ENCODE measurements at regions not wholly inside any gene's neighbourhood (a gene's known extent, or its start where the extent isn't known, plus 50 kb on each side); places are given as distances from the start of the nearest gene placed in this dataset.

DNA sequence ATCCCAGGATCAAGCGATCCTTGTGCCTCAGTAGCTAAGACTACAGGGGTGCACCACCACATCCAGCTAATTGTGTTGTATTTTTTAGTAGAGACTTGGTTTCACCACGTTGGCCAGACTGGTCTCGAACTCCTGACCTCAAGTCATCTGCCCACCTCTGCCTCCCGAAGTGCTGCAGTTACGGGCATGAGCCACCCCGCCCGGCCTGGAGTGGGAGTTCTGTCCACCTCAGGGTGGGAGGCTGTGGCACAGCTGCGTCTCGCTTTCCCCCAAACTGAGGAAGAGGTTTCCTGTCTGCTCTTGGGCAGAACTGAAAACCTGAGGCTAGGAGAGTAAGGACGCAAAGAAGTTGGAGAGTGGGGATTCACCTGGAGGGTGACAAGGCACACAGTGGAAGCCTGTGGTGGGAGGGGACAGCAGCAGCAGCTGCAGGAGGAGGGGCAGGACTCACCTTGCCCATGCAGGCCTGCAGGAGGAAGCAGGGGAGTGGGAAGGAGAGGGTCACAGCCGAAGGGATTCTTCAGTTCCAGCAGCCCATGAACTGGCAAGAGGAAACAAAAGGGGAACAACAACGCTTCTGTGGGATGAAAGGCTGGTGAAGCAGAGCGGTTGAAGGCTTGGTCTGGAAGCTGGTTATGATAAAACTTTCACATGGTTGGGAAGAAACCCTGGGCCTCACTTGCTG lies 181.4 kb downstream of the GAS1 start:
- intact Hi-C loops (cut with micrococcal nuclease) = no loop called here
- ATAC-seq (ENCODE audit: low read depth) (no peak), DNase-seq (no peak)
- Histone ChIP-seq H3K27me3 (replicated peaks in 1 of 4; ENCODE audit: control extremely low read depth in 1 of 4, control insufficient read depth in 3 of 4, insufficient read depth in 4 of 4, low read length in 3 of 4) (no peaks in the 10 kb centered on the region), H4K20me1 (ENCODE audit: control insufficient read depth, insufficient read depth, low read length, poor library complexity, severe bottlenecking) (no peaks in the 10 kb centered on the region), H3K79me2 (ENCODE audit: control insufficient read depth, insufficient read depth, low read length) (no peaks in the 10 kb centered on the region), H3K36me3 (replicated peaks in 1 of 2; ENCODE audit: control extremely low read depth in 1 of 2, control insufficient read depth in 1 of 2, extremely low read depth in 1 of 2, insufficient read depth in 2 of 2, low read length in 1 of 2) (no peaks in the 10 kb centered on the region), H3K27ac (ENCODE audit: low read length in 2 of 2) (no peak overlapping the region), H3K4me1 (ENCODE audit: control insufficient read depth in 2 of 2, insufficient read depth in 2 of 2, low read length in 2 of 2) (no peaks in the 10 kb centered on the region), H2AFZ (ENCODE audit: insufficient read depth, low read depth, low read length, poor library complexity, severe bottlenecking) (no peak overlapping the region), H3K9ac (ENCODE audit: low read length) (no peak overlapping the region), H3K4me3 (ENCODE audit: control extremely low read depth in 1 of 5, extremely low read depth in 1 of 5, insufficient read depth in 1 of 5, low read depth in 2 of 5, low read length in 4 of 5) (no peak overlapping the region), H3K4me2 (replicated peaks; ENCODE audit: low read depth, low read length, poor library complexity, severe bottlenecking) (no peak overlapping the region), H3K9me3 (ENCODE audit: control extremely low read depth in 1 of 3, control insufficient read depth in 2 of 3, insufficient read depth in 1 of 3, low read length in 2 of 3) (no peaks in the 10 kb centered on the region)
- WGBS (ENCODE audit: insufficient coverage) = 90% methylated on average over 8 of the region's 13 CpGs
- Mint-ChIP-seq H3K27me3 (no peaks in the 10 kb centered on the region), H3K9me3 (ENCODE audit: insufficient read depth) (no peaks in the 10 kb centered on the region), H3K4me1 (no peaks in the 10 kb centered on the region), H3K27ac (no peak overlapping the region), H3K4me3 (no peak overlapping the region)
- TF ChIP-seq CTCF (IDR thresholded peaks at IDR 0.05) (no peak), EZH2 (IDR thresholded peaks at IDR 0.05; ENCODE audit: borderline replicate concordance, insufficient read depth, low read depth, low read length, poor library complexity, severe bottlenecking) (no peak)
- CTCF ChIA-PET = no interaction called here
- POLR2A ChIA-PET = no interaction called here

- Histone ChIP-seq H3K27ac (ENCODE audit: low read length in 2 of 2) (no peak overlapping the region), H3K4me1 (ENCODE audit: control insufficient read depth in 2 of 2, insufficient read depth in 2 of 2, low read length in 2 of 2) (no peaks in the 10 kb centered on the region), H3K79me2 (ENCODE audit: control insufficient read depth, insufficient read depth, low read length) (no peaks in the 10 kb centered on the region), H4K20me1 (ENCODE audit: control insufficient read depth, insufficient read depth, low read length, poor library complexity, severe bottlenecking) (no peaks in the 10 kb centered on the region), H3K9me3 (ENCODE audit: control extremely low read depth in 1 of 3, control insufficient read depth in 2 of 3, insufficient read depth in 1 of 3, low read length in 2 of 3) (no peaks in the 10 kb centered on the region), H3K9ac (ENCODE audit: low read length) (no peak overlapping the region), H3K36me3 (replicated peaks in 1 of 2; ENCODE audit: control extremely low read depth in 1 of 2, control insufficient read depth in 1 of 2, extremely low read depth in 1 of 2, insufficient read depth in 2 of 2, low read length in 1 of 2) (no peaks in the 10 kb centered on the region), H3K4me2 (replicated peaks; ENCODE audit: low read depth, low read length, poor library complexity, severe bottlenecking) (no peak overlapping the region), H3K4me3 (ENCODE audit: control extremely low read depth in 1 of 5, extremely low read depth in 1 of 5, insufficient read depth in 1 of 5, low read depth in 2 of 5, low read length in 4 of 5) (no peak overlapping the region), H2AFZ (ENCODE audit: insufficient read depth, low read depth, low read length, poor library complexity, severe bottlenecking) (no peak overlapping the region), H3K27me3 (replicated peaks in 1 of 4; ENCODE audit: control extremely low read depth in 1 of 4, control insufficient read depth in 3 of 4, insufficient read depth in 4 of 4, low read length in 3 of 4) (no peaks in the 10 kb centered on the region)
- ATAC-seq (ENCODE audit: low read depth) (no peak), DNase-seq (no peak)
- peaks cover 2% of the 10 kb centered on the region for H3K9me3 Mint-ChIP-seq (ENCODE audit: insufficient read depth)
- no peak for TF ChIP-seq EZH2 (IDR thresholded peaks at IDR 0.05; ENCODE audit: borderline replicate concordance, insufficient read depth, low read depth, low read length, poor library complexity, severe bottlenecking)
- TF ChIP-seq CTCF (IDR thresholded peaks at IDR 0.05) = no peak
- no peaks in the 10 kb centered on the region for H3K4me1 Mint-ChIP-seq
- POLR2A ChIA-PET = no interaction called here
- intact Hi-C loops (cut with micrococcal nuclease) = no loop called here
- CTCF ChIA-PET = no interaction called here
- WGBS (ENCODE audit: insufficient coverage) = 97% methylated on average over 13 of the region's 13 CpGs
- H3K4me3 Mint-ChIP-seq = no peak overlapping the region
- H3K27ac Mint-ChIP-seq = no peak overlapping the region
- no peaks in the 10 kb centered on the region for H3K27me3 Mint-ChIP-seq
These were observed 182.5 kb downstream of the GAS1 start for GRCh38 chr9:86764671-86765343.
